SK-N-SH treated with all-trans-retinoic acid at 6 μM for 48 hours (cell line): ENCODE measurements at regions not wholly inside any gene's neighbourhood (a gene's known extent, or its start where the extent isn't known, plus 50 kb on each side); places are given as distances from the start of the nearest gene placed in this dataset.

Experiments
- BACH2 ChIP-seq: fragments of 250-450 bp; sonication (Bioruptor Pico); IDR thresholded peaks from 2 replicates; pipeline ENCODE4 v1.9.0; 2021; ENCODE audit warnings: mild to moderate bottlenecking, borderline replicate concordance
- CSDC2 ChIP-seq: fragments of 250-450 bp; sonication (Bioruptor Pico); IDR thresholded peaks from 2 replicates; pipeline ENCODE4 v1.5.0; 2020; ENCODE audit warnings: mild to moderate bottlenecking, moderate library complexity
- ESRRG ChIP-seq: fragments of 250-450 bp; sonication (Bioruptor Pico); IDR thresholded peaks from 2 replicates; pipeline ENCODE4 v1.6.1; 2021; ENCODE audit warnings: mild to moderate bottlenecking
- PATZ1 ChIP-seq: fragments of 250-450 bp; sonication (Bioruptor Pico); IDR thresholded peaks from 2 replicates; pipeline ENCODE4 v1.8.0; 2020; ENCODE audit warnings: mild to moderate bottlenecking, moderate library complexity, borderline replicate concordance
- POU6F1 ChIP-seq: fragments of 250-450 bp; sonication (Bioruptor Pico); IDR thresholded peaks from 2 replicates; pipeline ENCODE4 v1.8.0; 2021; ENCODE audit warnings: low read depth, mild to moderate bottlenecking, moderate library complexity, borderline replicate concordance
- RARB ChIP-seq: fragments of 250-450 bp; sonication (Bioruptor Pico); IDR thresholded peaks from 2 replicates; pipeline ENCODE4 v1.8.0; 2021; ENCODE audit warnings: mild to moderate bottlenecking, moderate library complexity
- ZNF70 ChIP-seq: fragments of 450-650 bp; formaldehyde crosslinking; IDR thresholded peaks from 2 replicates; pipeline ENCODE4 v1.5.0; 2020; ENCODE audit warnings: mild to moderate bottlenecking, moderate library complexity

GRCh38 chr7:66522518-66522917 is 106.2 kb upstream of the KCTD7 start:
- TF ChIP-seq BACH2 (CRISPR knock-in tag): no peak
- no peak for TF ChIP-seq PATZ1 (CRISPR knock-in tag)
- TF ChIP-seq ZNF70 (CRISPR knock-in tag): no peak
- no peak for TF ChIP-seq RARB (CRISPR knock-in tag)
- TF ChIP-seq CSDC2 (CRISPR knock-in tag): no peak
- TF ChIP-seq ESRRG (CRISPR knock-in tag): no peak
- TF ChIP-seq POU6F1: no peak
